BE2C (cell line): ENCODE measurements at regions not wholly inside any gene's neighbourhood (a gene's known extent, or its start where the extent isn't known, plus 50 kb on each side); places are given as distances from the start of the nearest gene placed in this dataset.

Experiments
- DNase-seq: peaks from one replicate; pipeline ENCODE4 v3.0.0-alpha.2; 2020
- H3K27me3 ChIP-seq: fragments of 250-450 bp; sonication (Bioruptor Pico); 2 replicates; pipeline ENCODE4 v1.5.1; 2020; ENCODE audit warnings: mild to moderate bottlenecking
- H3K36me3 ChIP-seq: fragments of 250-450 bp; sonication (Bioruptor Pico); 2 replicates; pipeline ENCODE4 v1.5.1; 2020; ENCODE audit warnings: mild to moderate bottlenecking
- H3K4me1 ChIP-seq: fragments of 250-450 bp; sonication (Bioruptor Pico); 2 replicates; pipeline ENCODE4 v1.5.1; 2020
- H3K4me3 ChIP-seq: 2 replicates; pipeline ENCODE4 v1.5.1; 2011; ENCODE audit warnings: low read depth, low read length
- H3K9me3 ChIP-seq: fragments of 250-450 bp; sonication (Bioruptor Pico); 2 replicates; pipeline ENCODE4 v1.5.1; 2020
- TF ChIP-seq, protein P1 (sequence below): IDR thresholded peaks from 2 replicates; pipeline ENCODE4 v1.5.1; 2012; ENCODE audit warnings: mild to moderate bottlenecking, low read depth, low read length

DNA sequence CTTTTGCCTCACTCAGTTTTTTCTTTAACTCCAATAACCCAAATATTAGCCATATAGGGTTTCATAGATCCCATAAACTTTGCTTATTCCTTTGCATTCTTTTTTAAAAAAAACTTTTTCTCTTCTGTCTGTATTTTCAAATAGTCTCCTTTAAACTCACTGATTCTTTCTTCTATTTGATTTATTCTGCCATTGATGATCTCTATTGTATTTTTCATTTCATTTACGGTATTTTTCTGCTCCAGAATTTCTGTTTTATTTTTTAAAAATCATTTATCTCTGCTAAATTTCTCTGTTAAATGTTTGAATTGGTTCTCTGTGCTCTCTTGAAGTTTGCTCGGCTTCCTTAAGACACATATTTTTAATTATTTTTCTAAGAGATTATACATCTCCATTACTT is 573.3 kb upstream of the MAN1A1 start:
- H3K4me1 ChIP-seq, result no peaks in the 10 kb centered on the region
- peaks cover 5% of the 10 kb centered on the region; the same call in 1 of the 2 replicates for H3K9me3 ChIP-seq
- no peaks in the 10 kb centered on the region for H3K36me3 ChIP-seq
- no peak for DNase-seq
- TF ChIP-seq, protein P1, sequence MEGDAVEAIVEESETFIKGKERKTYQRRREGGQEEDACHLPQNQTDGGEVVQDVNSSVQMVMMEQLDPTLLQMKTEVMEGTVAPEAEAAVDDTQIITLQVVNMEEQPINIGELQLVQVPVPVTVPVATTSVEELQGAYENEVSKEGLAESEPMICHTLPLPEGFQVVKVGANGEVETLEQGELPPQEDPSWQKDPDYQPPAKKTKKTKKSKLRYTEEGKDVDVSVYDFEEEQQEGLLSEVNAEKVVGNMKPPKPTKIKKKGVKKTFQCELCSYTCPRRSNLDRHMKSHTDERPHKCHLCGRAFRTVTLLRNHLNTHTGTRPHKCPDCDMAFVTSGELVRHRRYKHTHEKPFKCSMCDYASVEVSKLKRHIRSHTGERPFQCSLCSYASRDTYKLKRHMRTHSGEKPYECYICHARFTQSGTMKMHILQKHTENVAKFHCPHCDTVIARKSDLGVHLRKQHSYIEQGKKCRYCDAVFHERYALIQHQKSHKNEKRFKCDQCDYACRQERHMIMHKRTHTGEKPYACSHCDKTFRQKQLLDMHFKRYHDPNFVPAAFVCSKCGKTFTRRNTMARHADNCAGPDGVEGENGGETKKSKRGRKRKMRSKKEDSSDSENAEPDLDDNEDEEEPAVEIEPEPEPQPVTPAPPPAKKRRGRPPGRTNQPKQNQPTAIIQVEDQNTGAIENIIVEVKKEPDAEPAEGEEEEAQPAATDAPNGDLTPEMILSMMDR, result no peak
- no peaks in the 10 kb centered on the region for H3K27me3 ChIP-seq
- H3K4me3 ChIP-seq, result no peak overlapping the region

DNA sequence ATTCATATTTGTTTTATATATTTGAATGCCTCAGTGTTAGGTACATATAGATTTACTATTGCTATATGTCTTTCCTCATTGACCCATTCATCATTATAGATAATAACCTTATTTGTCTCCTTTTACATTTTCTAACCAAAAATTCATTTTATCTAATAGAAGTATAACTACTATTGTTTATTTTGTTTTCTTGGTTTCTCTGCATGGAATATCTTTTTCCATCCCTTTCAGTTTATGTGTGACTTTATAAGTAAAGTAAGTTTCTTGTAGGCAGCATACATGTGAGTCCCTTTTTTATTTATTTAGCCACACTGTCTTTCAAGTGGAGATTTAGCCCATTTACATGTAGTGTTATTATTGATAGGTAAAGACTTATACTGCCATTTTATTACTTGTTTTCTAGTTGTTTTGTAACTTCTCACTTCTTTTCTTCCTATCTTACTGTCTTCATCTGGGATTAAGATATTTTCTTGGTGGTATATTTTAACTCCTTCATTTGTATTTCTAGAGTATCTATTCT is 572.0 kb upstream of the MAN1A1 start:
- Histone ChIP-seq H3K9me3 (peaks cover 5% of the 10 kb centered on the region; the same call in 1 of the 2 replicates), H3K27me3 (no peaks in the 10 kb centered on the region), H3K36me3 (no peaks in the 10 kb centered on the region), H3K4me3 (no peak overlapping the region), H3K4me1 (no peaks in the 10 kb centered on the region)
- DNase-seq, result no peak
- TF ChIP-seq, protein P1, result no peak

DNA sequence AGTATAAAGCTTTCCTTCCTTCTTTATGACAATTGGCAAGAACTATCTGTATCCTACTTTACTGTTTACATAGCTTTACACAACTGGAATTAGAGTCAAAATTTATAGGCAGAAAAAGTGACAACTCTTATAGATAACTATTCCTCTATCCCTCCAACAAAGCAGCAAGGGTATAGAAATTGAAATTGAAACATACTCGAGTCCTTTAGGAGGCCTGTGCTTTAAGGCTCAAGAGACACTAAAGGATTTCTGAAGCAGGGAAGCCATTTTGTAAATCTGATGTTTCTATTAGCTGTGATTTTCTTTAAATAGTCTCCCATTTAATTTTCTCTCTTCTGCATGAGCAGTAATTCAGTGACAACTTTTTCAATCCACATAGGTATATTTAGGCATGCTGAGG is 567.6 kb upstream of the MAN1A1 start:
- Histone ChIP-seq H3K4me1 (no peaks in the 10 kb centered on the region), H3K27me3 (no peaks in the 10 kb centered on the region), H3K9me3 (no peaks in the 10 kb centered on the region), H3K4me3 (no peak overlapping the region), H3K36me3 (no peaks in the 10 kb centered on the region)
- no peak for DNase-seq
- TF ChIP-seq, protein P1, result no peak

DNA sequence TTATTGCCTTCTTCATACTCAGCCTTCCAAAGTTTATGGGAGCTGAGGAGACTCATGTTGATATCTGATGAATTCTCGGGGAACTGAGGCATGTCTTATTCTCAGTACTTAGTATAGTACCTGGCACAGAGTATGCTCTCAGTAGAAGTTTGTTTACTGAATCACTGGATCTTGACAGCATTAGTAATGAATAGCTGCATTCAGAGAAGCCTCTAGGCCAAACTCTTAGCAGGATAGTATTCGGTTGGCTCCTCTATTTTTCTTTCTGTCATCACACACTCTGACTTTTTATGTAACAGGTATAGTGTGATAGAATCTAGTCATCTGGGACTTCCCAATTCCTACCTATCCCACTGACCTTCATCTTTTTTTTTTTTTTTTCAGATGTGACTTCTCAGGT is 566.4 kb upstream of the MAN1A1 start:
- no peak overlapping the region for H3K4me3 ChIP-seq
- H3K4me1 ChIP-seq, result no peaks in the 10 kb centered on the region
- DNase-seq, result no peak
- H3K27me3 ChIP-seq, result no peaks in the 10 kb centered on the region
- no peaks in the 10 kb centered on the region for H3K36me3 ChIP-seq
- TF ChIP-seq, protein P1, result no peak
- H3K9me3 ChIP-seq, result no peaks in the 10 kb centered on the region

DNA sequence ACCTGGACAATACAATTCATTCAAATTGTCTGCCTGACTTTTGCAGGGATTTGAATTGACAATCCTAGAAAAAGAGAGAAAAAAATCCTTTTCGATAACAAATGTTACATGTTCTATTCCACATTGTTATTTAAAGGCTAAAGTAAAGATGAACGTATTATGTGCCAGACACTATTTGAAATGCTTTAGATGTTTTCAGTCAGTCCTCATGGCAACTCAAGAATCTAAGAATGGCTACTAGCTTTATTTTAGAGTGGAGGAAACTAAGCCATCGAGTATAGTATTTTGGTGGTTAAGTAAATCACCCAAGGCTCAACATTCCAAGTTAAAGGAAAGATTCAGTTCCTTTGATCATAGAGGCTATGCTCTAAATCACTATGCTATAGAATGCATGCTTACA is 558.6 kb upstream of the MAN1A1 start:
- Histone ChIP-seq H3K4me1 (no peaks in the 10 kb centered on the region), H3K4me3 (no peak overlapping the region), H3K27me3 (no peaks in the 10 kb centered on the region), H3K9me3 (no peaks in the 10 kb centered on the region), H3K36me3 (no peaks in the 10 kb centered on the region)
- TF ChIP-seq, protein P1, result no peak
- DNase-seq, result no peak

DNA sequence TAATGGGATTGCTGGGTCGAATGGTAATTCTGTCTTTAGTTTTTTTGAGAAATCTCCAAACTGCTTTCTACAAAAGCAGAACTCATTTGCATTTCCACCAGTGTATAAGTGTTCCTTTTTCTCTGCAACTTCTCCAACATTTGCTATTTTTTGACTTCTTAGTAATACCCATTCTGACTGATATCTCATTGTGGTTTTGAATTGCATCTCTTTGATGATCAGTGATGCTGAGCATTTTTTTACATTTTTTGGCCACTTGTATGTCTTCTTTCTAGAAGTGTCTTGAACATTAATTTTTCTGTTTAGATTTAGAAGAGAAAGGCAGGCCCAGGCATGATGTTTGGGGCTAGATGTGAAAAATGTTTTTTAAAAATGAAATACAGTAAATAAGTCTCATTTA is 553.1 kb upstream of the MAN1A1 start:
- Histone ChIP-seq H3K36me3 (no peaks in the 10 kb centered on the region), H3K4me3 (no peak overlapping the region), H3K4me1 (no peaks in the 10 kb centered on the region), H3K27me3 (no peaks in the 10 kb centered on the region), H3K9me3 (no peaks in the 10 kb centered on the region)
- TF ChIP-seq, protein P1, result no peak
- no peak for DNase-seq
